HEK293T (cell line): ENCODE measurements at regions not wholly inside any gene's neighbourhood (a gene's known extent, or its start where the extent isn't known, plus 50 kb on each side); places are given as distances from the start of the nearest gene placed in this dataset.

Experiments used
- FOXM1 ChIP-seq: fragments of 450-650 bp; IDR thresholded peaks from 2 replicates; pipeline ENCODE4 v1.6.1; 2017; ENCODE audit warnings: mild to moderate bottlenecking, borderline replicate concordance
- HDGF ChIP-seq: fragments of 450-650 bp; IDR thresholded peaks from 2 replicates; pipeline ENCODE4 v1.6.1; 2017; ENCODE audit warnings: antibody characterized with exemption, borderline replicate concordance
- NFRKB ChIP-seq: fragments of 450-650 bp; IDR thresholded peaks from 2 replicates; pipeline ENCODE4 v1.6.1; 2016; ENCODE audit warnings: mild to moderate bottlenecking, moderate library complexity
- PKNOX1 ChIP-seq: fragments of 450-650 bp; IDR thresholded peaks from 2 replicates; pipeline ENCODE4 v1.6.1; 2016
- SP1 ChIP-seq: fragments of 450-650 bp; IDR thresholded peaks from 2 replicates; pipeline ENCODE4 v1.6.1; 2017
- TARDBP ChIP-seq: fragments of 450-650 bp; IDR thresholded peaks from 2 replicates; pipeline ENCODE4 v1.6.1; 2016

GRCh38 chr13:105165449-105166125, 1369.9 kb downstream of the EFNB2 start:
- TF ChIP-seq FOXM1 (no peak), NFRKB (no peak), TARDBP (no peak), SP1 (no peak), PKNOX1 (no peak), HDGF (no peak)
